Thoracic aorta (tissue), 2 donors: ENCODE measurements at regions not wholly inside any gene's neighbourhood (a gene's known extent, or its start where the extent isn't known, plus 50 kb on each side); places are given as distances from the start of the nearest gene placed in this dataset.

Source experiments
- ATAC-seq: fragments of 150-250 bp; one replicate; pipeline ENCODE4 v1.8.0; 2017; ENCODE audit warnings: low read depth; ENCODE audit not compliant: insufficient number of reproducible peaks, low FRiP score
- DNase-seq: peaks from one replicate; pipeline ENCODE4 v3.0.0-alpha.2; 2020; ENCODE audit warnings: low spot score
- H3K27ac ChIP-seq, 2 donors: fragments of 200-600 bp; sonication (generic); 1 replicate in 1 of 2; 2 replicates in 1 of 2; pipeline ENCODE4 v1.5.1; 2016; ENCODE audit warnings: mild to moderate bottlenecking in 2 of 2, moderate library complexity in 2 of 2
- H3K27me3 ChIP-seq: fragments of 200-600 bp; sonication (generic); replicated peaks from 2 replicates; pipeline ENCODE4 v1.6.0; 2016; ENCODE audit warnings: mild to moderate bottlenecking; ENCODE audit not compliant: insufficient read depth
- H3K36me3 ChIP-seq: fragments of 200-600 bp; sonication (generic); one replicate; pipeline ENCODE4 v1.5.1; 2016
- H3K4me1 ChIP-seq, 2 donors: fragments of 200-600 bp; sonication (generic); 1 replicate in 1 of 2; 2 replicates in 1 of 2; pipeline versions ENCODE4 v1.5.1 to v1.6.0; 2016; ENCODE audit warnings: low read depth in 2 of 2, mild to moderate bottlenecking in 1 of 2; ENCODE audit not compliant: control insufficient read depth in 1 of 2
- H3K4me3 ChIP-seq: fragments of 200-600 bp; sonication (generic); 2 replicates; pipeline ENCODE4 v1.5.1; 2016; ENCODE audit warnings: mild to moderate bottlenecking
- H3K9me3 ChIP-seq: fragments of 200-600 bp; sonication (generic); 2 replicates; pipeline ENCODE4 v1.5.1; 2016
- CTCF ChIP-seq: fragments of 200-600 bp; sonication (generic); IDR thresholded peaks from one replicate; pipeline ENCODE4 v1.5.1; 2019; ENCODE audit warnings: antibody characterized with exemption

DNA sequence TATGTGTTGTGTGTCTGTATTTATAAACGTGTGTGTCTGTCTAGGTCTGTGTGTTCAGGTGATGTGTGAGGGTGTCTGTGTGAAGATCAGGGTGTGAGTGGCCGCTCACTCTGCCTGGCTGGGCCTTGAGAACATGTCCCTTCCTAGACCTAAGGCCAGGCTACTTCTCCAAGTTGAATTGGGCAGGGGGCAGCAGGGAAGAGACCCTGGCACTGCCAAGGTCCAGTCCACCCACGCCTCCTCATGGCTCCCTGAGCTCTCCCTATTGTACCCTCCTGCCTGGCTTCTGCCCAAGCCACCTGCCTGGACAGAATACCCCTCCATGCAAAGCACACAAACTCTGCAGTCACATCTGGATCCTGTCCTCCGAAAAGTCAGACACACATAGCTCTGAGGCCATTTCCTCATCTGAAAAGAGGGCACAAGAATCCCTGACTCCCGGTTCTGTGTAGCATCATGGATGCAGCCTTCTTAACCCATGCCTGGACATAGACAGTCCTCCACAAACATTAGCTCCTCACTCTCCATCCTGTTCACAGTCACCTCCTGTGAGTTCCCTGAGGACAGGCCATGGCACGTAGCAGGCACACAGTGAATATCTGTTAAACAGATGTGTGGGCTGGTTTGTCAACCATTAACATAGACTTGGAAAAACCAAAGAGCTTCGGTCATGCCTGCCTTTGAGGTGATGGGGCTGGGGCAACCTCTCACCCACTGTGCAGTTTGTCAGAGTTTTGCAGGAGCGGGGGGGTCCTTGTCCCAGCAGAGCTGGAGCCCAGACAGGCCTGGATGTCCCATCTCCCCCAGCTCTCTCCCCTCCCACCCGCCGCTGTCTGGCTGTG is 167.8 kb upstream of the MVB12B start:
- no peaks in the 10 kb centered on the region for H3K4me1 ChIP-seq
- TF ChIP-seq CTCF = no peak
- H3K4me3 ChIP-seq = no peak overlapping the region
- no peaks in the 10 kb centered on the region for H3K9me3 ChIP-seq
- H3K27ac ChIP-seq = no peak overlapping the region
- H3K27me3 ChIP-seq = no peaks in the 10 kb centered on the region
- DNase-seq = no peak
- H3K36me3 ChIP-seq = no peaks in the 10 kb centered on the region
- no peak for ATAC-seq

GRCh38 chr9:126159430-126160060 is 167.1 kb upstream of the MVB12B start:
- Histone ChIP-seq H3K27ac (no peak overlapping the region), H3K27me3 (no peaks in the 10 kb centered on the region), H3K4me1 (no peaks in the 10 kb centered on the region), H3K36me3 (no peaks in the 10 kb centered on the region), H3K9me3 (no peaks in the 10 kb centered on the region), H3K4me3 (no peak overlapping the region)
- TF ChIP-seq CTCF = no peak
- ATAC-seq = no peak
- no peak for DNase-seq

DNA sequence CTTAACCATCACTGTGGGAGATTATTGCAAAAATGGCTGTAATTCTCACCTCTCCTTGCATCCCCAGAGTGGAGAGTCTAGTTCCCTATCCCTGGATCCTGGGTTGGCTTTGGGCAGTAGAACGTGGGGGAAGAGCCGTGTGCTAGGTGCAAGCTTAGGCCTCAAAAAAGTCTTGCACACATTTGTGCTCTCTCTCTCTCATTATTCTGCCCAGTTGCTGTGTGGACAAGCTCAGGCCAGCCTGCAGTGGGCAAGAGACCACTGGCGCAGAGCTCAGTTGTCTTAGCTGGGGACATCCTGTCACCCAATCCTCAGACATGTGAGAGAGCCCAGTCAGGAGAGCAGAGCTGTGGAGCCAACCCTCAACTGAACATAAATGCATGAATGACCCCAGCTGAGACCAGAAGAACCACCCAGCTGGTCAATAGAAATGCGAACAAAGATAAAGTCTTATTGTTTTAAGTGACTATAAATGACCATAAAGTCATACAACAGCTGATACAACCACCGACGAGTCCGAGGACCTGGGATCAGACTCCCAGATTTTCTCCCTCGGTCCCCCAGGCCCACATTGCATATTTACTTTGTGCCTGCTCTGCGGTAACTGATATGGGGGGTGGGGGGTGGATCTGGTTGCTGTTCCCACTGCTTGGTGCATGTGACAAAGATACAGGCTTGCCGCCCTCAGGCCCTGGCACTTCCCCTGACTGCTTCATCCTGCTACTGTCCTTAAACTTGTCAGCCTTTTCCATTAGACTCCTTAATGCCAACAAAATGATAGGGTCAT is 166.4 kb upstream of the MVB12B start:
- no peak for TF ChIP-seq CTCF
- Histone ChIP-seq H3K27ac (no peak overlapping the region), H3K9me3 (no peaks in the 10 kb centered on the region), H3K4me3 (no peak overlapping the region), H3K36me3 (no peaks in the 10 kb centered on the region), H3K27me3 (no peaks in the 10 kb centered on the region), H3K4me1 (no peaks in the 10 kb centered on the region)
- ATAC-seq = no peak
- DNase-seq = no peak

DNA sequence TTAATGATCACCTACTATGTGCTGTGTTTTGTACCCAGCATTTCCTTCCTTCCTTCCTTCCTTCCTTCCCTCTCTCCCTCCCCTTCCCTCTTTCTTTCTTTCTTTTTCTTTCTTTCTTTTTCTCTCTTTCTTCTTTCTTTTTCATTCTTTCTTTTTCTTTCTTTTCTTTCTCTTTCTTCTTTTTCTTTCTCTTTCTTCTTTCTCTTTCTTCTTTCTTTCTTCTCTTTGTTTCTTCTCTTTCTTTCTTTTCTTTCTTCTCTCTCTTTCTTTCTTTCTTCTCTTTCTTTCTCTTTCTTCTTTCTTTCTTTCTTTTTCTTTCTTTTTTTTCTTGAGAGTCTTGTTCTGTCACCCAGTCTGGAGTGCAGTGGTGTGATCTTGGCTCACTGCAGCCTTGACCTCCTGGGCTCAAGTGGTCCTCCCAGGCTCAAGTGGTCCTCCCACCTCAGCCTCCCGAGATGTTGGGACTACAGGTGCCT is 165.7 kb upstream of the MVB12B start:
- Histone ChIP-seq H3K4me3 (no peak overlapping the region), H3K36me3 (no peaks in the 10 kb centered on the region), H3K27me3 (no peaks in the 10 kb centered on the region), H3K4me1 (no peaks in the 10 kb centered on the region), H3K27ac (no peak overlapping the region), H3K9me3 (no peaks in the 10 kb centered on the region)
- ATAC-seq (no peak), DNase-seq (no peak)
- no peak for TF ChIP-seq CTCF
